ENCODE measurements at regions not wholly inside any gene's neighbourhood (a gene's known extent, or its start where the extent isn't known, plus 50 kb on each side); places are given as distances from the start of the nearest gene placed in this dataset.

DNA sequence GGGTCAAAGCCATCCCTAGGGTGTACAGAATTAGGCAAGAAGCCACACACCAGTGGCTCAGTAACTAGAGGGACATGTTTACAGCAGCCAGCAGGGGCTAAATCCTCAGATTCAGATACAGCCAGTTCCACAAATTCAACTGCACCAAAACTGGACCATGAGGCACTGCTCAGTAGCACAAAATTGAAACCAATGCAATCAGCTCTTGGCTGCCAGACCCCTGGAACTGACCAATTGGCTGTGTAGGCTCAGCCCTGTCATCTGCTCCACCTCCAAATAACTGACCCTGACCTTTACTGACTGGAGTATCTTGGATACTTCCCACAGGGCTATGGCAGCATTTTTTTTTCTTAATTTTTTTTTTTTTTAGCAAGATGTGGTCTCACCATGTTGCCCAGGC is 226.5 kb downstream of the FOXO1 start:
- no peak for DNase-seq

GRCh38 chr13:40440990-40441820 is 225.2 kb downstream of the FOXO1 start:
- no peak for DNase-seq

DNA sequence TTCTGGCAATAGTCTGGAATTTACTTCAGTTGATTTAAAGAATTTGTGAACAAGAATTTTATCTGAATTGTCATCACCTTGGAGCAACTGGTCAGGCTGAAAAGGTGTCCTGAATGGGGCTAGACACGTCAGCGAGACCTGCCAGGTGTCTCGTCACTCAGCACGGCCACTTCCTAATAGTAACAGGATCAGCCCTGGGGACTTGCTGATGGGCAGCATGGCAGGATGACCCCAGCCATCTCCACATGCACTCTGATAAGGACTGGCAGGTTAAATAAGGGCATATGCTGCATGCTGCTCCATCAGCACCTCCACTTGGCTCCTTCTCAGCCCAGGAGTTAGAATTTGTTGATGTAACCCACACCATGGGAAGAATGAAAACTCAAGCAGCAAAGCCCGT is 224.2 kb downstream of the FOXO1 start:
- DNase-seq = no peak

DNA sequence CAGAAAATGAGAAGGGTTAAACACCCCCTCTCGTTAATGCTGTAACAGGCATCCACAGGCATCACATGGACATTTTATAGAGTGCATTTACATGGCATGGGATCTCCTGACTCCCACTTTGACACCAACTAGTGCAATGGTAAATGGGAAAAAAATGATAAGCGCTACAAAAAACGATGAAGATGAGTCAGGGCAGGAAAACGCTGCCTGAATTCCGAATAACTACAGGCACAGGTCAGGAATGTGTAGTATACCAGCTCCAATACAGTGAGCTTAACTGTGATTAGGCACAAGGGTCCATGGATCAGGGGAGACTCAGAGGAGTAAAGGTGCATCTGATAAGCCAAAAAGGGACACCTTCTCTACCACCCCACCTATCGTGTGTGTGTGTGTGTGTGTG is 223.6 kb downstream of the FOXO1 start:
- no peak for DNase-seq

DNA sequence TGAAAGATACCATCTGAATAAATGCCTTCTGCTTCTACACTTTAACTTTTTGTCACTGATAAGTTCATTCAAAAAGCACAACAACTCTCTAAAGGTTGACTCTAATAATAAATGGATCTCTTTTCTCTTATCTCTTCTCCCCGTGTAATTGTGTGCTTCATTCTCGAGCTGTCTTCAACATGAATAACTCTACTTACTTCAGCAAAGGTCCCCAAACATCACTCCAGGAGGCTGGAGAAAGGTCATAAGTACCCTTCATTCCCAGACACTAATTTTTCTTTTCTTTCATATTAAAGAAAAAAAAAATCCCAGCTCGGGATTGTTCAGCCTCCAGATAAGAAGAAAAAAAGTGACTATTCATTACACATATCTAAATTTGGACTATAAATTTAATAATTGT is 222.2 kb downstream of the FOXO1 start:
- DNase-seq = no peak

DNA sequence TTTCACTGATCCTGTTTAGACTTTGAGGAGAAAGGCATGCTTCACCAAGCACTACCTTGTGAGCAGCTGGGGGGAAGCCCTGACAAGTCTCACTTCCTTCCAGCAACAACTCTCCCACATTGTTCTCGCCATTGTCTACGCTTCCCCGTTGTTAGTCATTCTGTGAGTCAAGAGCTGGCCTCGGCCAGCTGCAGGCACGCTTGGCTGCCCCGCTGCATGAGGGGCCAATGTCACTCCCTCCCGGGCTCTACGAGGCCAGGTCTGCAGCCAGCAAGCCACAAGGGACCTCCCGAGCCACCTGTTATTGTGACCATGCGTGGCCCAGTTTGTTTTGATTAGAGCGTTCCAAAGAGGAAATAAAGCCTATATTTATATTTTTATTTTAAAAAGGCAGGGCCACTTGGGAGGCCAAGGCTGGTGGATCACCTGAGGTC is 220.9 kb downstream of the FOXO1 start:
- no peak for DNase-seq

GRCh38 chr13:40446365-40446764 is 220.1 kb downstream of the FOXO1 start:
- DNase-seq = no peak

GRCh38 chr13:40447857-40448256 is 218.6 kb downstream of the FOXO1 start:
- DNase-seq = no peak

GRCh38 chr13:40452038-40452666 is 214.3 kb downstream of the FOXO1 start:
- DNase-seq = no peak

DNA sequence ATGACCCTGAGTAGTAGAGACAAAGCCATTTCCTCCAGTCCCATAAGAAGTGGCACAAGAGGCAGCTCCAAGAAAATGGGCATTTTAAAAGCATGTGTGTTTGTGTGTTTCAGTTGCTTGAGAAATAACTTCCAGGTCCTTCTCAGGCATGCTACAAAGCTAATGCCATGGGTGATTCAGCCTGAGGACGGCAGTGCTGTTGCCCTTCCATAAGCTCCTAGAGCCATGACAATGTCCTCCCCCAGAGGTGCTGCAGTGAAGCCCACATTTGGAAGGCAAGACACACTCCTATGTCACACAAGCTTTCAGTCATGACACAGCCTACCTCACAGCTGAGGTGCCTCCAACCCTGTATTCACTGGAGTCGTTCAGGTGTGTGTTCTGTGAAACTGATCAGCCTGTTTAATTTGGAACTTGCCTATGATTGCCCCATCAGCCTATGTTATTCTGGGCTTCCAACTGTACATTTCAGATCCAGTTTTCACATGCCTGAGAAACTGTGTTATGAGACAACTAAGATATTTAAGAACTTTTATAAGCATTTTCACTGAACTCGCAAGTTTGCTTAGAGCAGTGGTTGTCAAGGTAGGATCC is 213.6 kb downstream of the FOXO1 start:
- no peak for DNase-seq

- no peak for DNase-seq
Observed at GRCh38 chr13:40453351-40454021, 213.0 kb downstream of the FOXO1 start.

DNA sequence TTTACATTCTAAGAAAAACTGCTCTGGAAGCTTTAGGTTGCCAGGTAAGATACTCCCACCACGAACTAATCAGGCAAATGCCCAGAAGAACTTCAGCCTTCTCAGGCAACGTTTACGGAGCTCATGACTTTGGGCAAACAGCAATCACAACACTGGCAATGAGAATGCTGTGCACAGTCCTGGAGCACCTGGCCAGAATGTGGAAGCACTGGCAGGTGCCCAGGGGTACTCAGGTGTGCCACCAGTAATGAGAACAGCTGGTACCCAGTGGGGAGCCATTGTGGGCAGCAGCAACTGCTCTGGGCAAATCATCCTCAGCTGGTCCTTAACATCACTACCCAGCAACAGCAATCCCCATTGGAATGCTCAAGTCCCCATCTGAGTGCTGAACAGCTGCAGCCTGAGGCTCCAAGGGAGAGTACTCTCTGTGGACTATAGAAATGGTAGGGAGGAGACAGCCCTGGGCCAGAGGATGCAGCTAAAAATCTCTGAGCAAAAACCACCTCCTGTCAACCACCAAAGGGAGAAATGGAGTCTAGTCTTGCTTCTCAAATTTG is 210.0 kb downstream of the FOXO1 start:
- no peak for DNase-seq

GRCh38 chr13:40456979-40457553 is 209.4 kb downstream of the FOXO1 start:
- DNase-seq = no peak

- DNase-seq = no peak
Observed at GRCh38 chr13:40457929-40458719, 208.3 kb downstream of the FOXO1 start.

- DNase-seq = no peak
Observed at GRCh38 chr13:40458720-40458990, 207.8 kb downstream of the FOXO1 start.

- no peak for DNase-seq
Observed at GRCh38 chr13:40460116-40460515, 206.3 kb downstream of the FOXO1 start.

DNA sequence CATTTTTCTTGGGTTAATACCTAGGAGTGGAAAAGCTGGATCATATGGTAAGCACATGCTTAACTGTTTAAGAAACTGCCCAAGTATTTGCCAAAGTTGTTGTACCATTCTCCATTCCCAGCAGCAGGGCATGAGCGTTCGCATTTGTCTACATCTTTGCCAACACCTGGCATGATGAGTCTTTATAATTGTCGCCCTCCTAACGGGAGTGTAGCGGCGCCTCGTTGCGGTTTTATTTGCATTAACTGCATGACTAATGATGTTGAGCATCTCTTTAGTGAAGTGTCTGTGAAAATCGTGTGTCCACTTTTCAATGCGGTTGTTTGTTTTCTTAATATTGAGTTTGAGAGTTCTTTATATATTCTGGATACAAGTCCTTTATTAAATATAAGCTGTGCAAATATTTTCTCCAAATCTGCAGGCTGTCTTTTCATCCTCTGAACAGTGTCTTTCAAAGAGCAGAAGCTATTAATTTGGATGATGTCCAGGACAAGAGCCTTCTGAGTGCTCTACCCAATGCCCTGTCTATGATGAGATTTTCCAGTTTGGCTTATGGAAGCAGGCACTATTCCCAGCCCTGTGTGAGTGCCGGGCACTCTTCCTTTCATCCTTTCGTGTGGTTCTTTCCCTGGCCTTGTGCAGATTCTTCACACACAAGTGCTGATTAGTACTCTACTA is 202.0 kb downstream of the FOXO1 start:
- no peak for DNase-seq

- no peak for DNase-seq
Observed at GRCh38 chr13:40465015-40465390, 201.4 kb downstream of the FOXO1 start.

GRCh38 chr13:40466272-40466671 is 200.2 kb downstream of the FOXO1 start:
- no peak for DNase-seq

DNA sequence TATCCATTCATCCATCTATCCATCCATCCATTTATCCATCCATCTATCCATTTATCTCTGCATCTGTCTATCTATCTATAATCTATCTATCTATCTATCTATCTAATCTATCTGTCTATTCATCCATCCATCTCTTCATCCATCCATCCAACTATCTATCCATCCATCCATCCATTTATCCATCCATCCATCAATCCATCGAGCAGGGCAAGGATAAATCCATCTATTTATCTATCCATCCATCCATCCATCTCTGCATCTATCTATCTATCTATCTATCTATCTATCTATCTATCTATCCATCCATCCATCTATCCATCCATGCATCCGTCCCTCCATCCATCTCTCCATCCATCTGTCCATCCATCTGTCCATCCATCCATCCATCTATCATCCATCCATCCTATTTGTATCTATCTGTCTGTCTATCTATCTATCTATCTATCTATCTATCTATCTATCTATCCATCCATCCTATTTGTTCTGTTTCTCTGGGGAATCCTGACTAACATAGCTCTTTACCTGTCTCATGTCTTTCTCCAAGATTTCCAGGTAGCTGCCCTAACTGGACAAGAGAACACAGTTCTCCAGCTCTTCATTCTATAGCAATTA is 198.1 kb downstream of the FOXO1 start:
- no peak for DNase-seq

- no peak for DNase-seq
Observed at GRCh38 chr13:40469581-40470310, 196.7 kb downstream of the FOXO1 start.

All from activated naive CD4-positive, alpha-beta T cell treated with anti-CD3 and anti-CD28 coated beads, Interleukin-2, amount 50 U/mL, for 16 hours (primary cell).